Astrocyte (in vitro differentiated cells and primary cell): ENCODE measurements at regions not wholly inside any gene's neighbourhood (a gene's known extent, or its start where the extent isn't known, plus 50 kb on each side); places are given as distances from the start of the nearest gene placed in this dataset.

Experiments used
- CTCF ChIP-seq: IDR thresholded peaks from 2 replicates; pipeline ENCODE4 v1.5.1; 2011; ENCODE audit warnings: low read depth, mild to moderate bottlenecking, inconsistent platforms, low read length, moderate library complexity; ENCODE audit not compliant: insufficient read depth
- EZH2 ChIP-seq: IDR thresholded peaks from 2 replicates; pipeline ENCODE4 v1.6.1; 2012; ENCODE audit warnings: mild to moderate bottlenecking, low read length, inconsistent platforms; ENCODE audit not compliant: insufficient read depth

- no peak for TF ChIP-seq EZH2
- TF ChIP-seq CTCF = peak; percentile 40
Observed at GRCh38 chr4:13248621-13249298, 235.4 kb downstream of the RAB28 start.
